CD14-positive monocyte (primary cell): ENCODE measurements at regions not wholly inside any gene's neighbourhood (a gene's known extent, or its start where the extent isn't known, plus 50 kb on each side); places are given as distances from the start of the nearest gene placed in this dataset.

ENCODE experiments used
- DNase-seq, 3 donors: peaks; one replicate each; pipeline ENCODE4 v3.0.0-alpha.2; 2011 to 2022
- H2AFZ ChIP-seq: 2 replicates; pipeline ENCODE4 v1.6.0; 2012; ENCODE audit warnings: mild to moderate bottlenecking, low read depth, low read length, inconsistent platforms; ENCODE audit not compliant: insufficient read depth, poor library complexity, severe bottlenecking
- H3K27ac ChIP-seq, 2 donors: 1 replicate in 1 of 2; 2 replicates in 1 of 2; pipeline ENCODE4 v1.5.1; 2012 to 2013; ENCODE audit warnings: low read length in 2 of 2, control low read depth in 1 of 2, inconsistent platforms in 1 of 2, low read depth in 1 of 2, mild to moderate bottlenecking in 1 of 2
- H3K27me3 ChIP-seq, 2 donors: one replicate each; pipeline versions ENCODE4 v1.6.0 to v1.6.1; 2011 to 2013; ENCODE audit warnings: low read length in 2 of 2; ENCODE audit not compliant: control insufficient read depth in 2 of 2, insufficient read depth in 2 of 2
- H3K36me3 ChIP-seq, 2 donors: replicated peaks in 1 of 2; 1 replicate in 1 of 2; 2 replicates in 1 of 2; pipeline versions ENCODE4 v1.5.1 to v1.6.1; 2012 to 2013; ENCODE audit warnings: low read length in 2 of 2, control low read depth in 1 of 2, inconsistent platforms in 1 of 2, mild to moderate bottlenecking in 1 of 2; ENCODE audit not compliant: insufficient read depth in 2 of 2, control insufficient read depth in 1 of 2
- H3K4me1 ChIP-seq, 2 donors: 1 replicate in 1 of 2; 2 replicates in 1 of 2; pipeline versions ENCODE4 v1.5.1 to v1.6.1; 2012 to 2013; ENCODE audit warnings: low read length in 2 of 2, control low read depth in 1 of 2, inconsistent platforms in 1 of 2, mild to moderate bottlenecking in 1 of 2, moderate library complexity in 1 of 2; ENCODE audit not compliant: insufficient read depth in 2 of 2, control insufficient read depth in 1 of 2
- H3K4me2 ChIP-seq: replicated peaks from 2 replicates; pipeline ENCODE3; 2012; ENCODE audit warnings: low read length, moderate library complexity, mild to moderate bottlenecking; ENCODE audit not compliant: poor library complexity, severe bottlenecking; ENCODE audit errors: extremely low read depth
- H3K4me3 ChIP-seq, 3 experiments: fragments of 200-600 bp in 1 of 3; sonication (generic) in 1 of 3; replicated peaks in 1 of 3; 1 replicate in 2 of 3; 2 replicates in 1 of 3; pipeline ENCODE4 v1.5.1; 2011 to 2013; ENCODE audit warnings: low read length in 3 of 3, mild to moderate bottlenecking in 3 of 3, control low read depth in 2 of 3, low read depth in 2 of 3, inconsistent platforms in 1 of 3, moderate library complexity in 1 of 3
- H3K79me2 ChIP-seq: 2 replicates; pipeline ENCODE4 v1.6.0; 2012; ENCODE audit warnings: mild to moderate bottlenecking, control low read depth, inconsistent platforms, low read length, moderate library complexity; ENCODE audit not compliant: insufficient read depth
- H3K9ac ChIP-seq: 2 replicates; pipeline ENCODE4 v1.6.0; 2017; ENCODE audit warnings: low read length, mild to moderate bottlenecking; ENCODE audit not compliant: insufficient read depth, poor library complexity, severe bottlenecking
- H3K9me3 ChIP-seq, 2 donors: replicated peaks in 1 of 2; 1 replicate in 1 of 2; 2 replicates in 1 of 2; pipeline versions ENCODE4 v1.5.1 to v1.6.1; 2012 to 2013; ENCODE audit warnings: low read length in 2 of 2, control low read depth in 1 of 2; ENCODE audit not compliant: control insufficient read depth in 1 of 2, insufficient read depth in 1 of 2
- H4K20me1 ChIP-seq: 2 replicates; pipeline ENCODE4 v1.6.0; 2012; ENCODE audit warnings: mild to moderate bottlenecking, low read length, control low read depth, moderate library complexity; ENCODE audit not compliant: insufficient read depth
- H3K27ac Mint-ChIP-seq, 7 donors: one replicate each; pipeline ENCODE4 v1.8.0; 2020; ENCODE audit warnings: mild to moderate bottlenecking in 7 of 7, mixed read lengths in 7 of 7, moderate library complexity in 6 of 7, inconsistent platforms in 2 of 7
- H3K27me3 Mint-ChIP-seq, 3 donors: one replicate each; pipeline ENCODE4 v1.8.0; 2021 to 2022; ENCODE audit warnings: low read depth in 3 of 3, mild to moderate bottlenecking in 3 of 3, mixed read lengths in 3 of 3, moderate library complexity in 3 of 3, inconsistent platforms in 1 of 3
- H3K36me3 Mint-ChIP-seq, 2 donors: one replicate each; pipeline ENCODE4 v1.8.0; 2020; ENCODE audit warnings: mixed read lengths in 2 of 2, inconsistent platforms in 1 of 2, mild to moderate bottlenecking in 1 of 2
- H3K4me1 Mint-ChIP-seq: one replicate; pipeline ENCODE4 v1.8.0; 2020; ENCODE audit warnings: mild to moderate bottlenecking, mixed read lengths
- H3K4me3 Mint-ChIP-seq, 2 donors: one replicate each; pipeline ENCODE4 v1.8.0; 2020; ENCODE audit warnings: mild to moderate bottlenecking in 2 of 2, mixed read lengths in 2 of 2, moderate library complexity in 1 of 2
- H3K9me3 Mint-ChIP-seq, 7 donors: one replicate each; pipeline ENCODE4 v1.8.0; 2020 to 2022; ENCODE audit warnings: mixed read lengths in 7 of 7, mild to moderate bottlenecking in 6 of 7, moderate library complexity in 6 of 7, inconsistent platforms in 2 of 7
- CTCF ChIP-seq: fragments of 200-600 bp; IDR thresholded peaks from one replicate; pipeline ENCODE4 v1.8.0; 2022; ENCODE audit warnings: antibody characterized with exemption, mild to moderate bottlenecking
- WGBS: methylation state at CpG from one replicate; pipeline ENCODE4 v1.1.5; 2013; ENCODE audit warnings: missing lambda C conversion rate; ENCODE audit not compliant: insufficient coverage; 5-methylcytosine and 5-hydroxymethylcytosine counted together
- intact Hi-C, 2 donors: fragments of 100-400 bp; cut with micrococcal nuclease; formaldehyde crosslinking; loops; one replicate each; pipeline versions ENCODE4 v1.15.0 to v1.15.1; 2023

DNA sequence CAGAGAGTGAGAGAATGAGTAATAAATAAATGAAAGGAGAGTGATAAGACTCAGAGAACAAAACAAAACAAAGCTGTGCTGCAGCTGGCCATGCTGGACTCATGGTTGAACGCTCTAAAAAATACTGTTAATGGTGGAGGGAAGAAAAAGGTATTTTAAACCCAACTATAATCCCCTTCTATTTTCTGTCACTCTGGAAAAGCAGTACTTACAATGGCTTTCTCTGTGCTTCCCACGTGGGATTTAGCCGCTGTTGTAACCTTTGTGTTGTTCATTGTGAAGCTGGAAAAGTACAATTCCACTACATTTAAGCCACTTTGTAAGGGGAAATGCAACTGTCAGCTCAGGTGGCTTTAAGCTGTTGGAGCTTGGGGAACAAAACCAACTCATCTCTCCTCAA, 917.7 kb downstream of the IGSF11 start:
- Histone ChIP-seq H3K27ac (no peak overlapping the region), H3K36me3 (no peaks in the 10 kb centered on the region), H3K4me2 (no peak overlapping the region), H3K9me3 (no peaks in the 10 kb centered on the region), H3K79me2 (no peaks in the 10 kb centered on the region), H2AFZ (no peak overlapping the region), H3K4me3 (no peak overlapping the region), H3K27me3 (no peaks in the 10 kb centered on the region), H4K20me1 (no peaks in the 10 kb centered on the region), H3K4me1 (no peaks in the 10 kb centered on the region), H3K9ac (no peak overlapping the region)
- intact Hi-C loops: no loop called here
- DNase-seq: no peak
- no peak overlapping the region for H3K4me3 Mint-ChIP-seq
- no CpG with 5 or more reads among the region's 3 CpGs for whole genome bisulfite sequencing
- no peaks in the 10 kb centered on the region for H3K4me1 Mint-ChIP-seq
- H3K36me3 Mint-ChIP-seq: no peaks in the 10 kb centered on the region
- H3K27ac Mint-ChIP-seq: no peak overlapping the region
- no peak for TF ChIP-seq CTCF
- H3K9me3 Mint-ChIP-seq: peaks cover 0 to 4% (median 0%) of the 10 kb centered on the region in 7 donors
- H3K27me3 Mint-ChIP-seq: no peaks in the 10 kb centered on the region

GRCh38 chr3:118126751-118127150, 907.9 kb downstream of the IGSF11 start:
- no CpG with 5 or more reads among the region's 2 CpGs for WGBS
- Mint-ChIP-seq H3K4me1 (no peaks in the 10 kb centered on the region), H3K36me3 (no peaks in the 10 kb centered on the region), H3K4me3 (no peak overlapping the region), H3K27me3 (peaks cover 0 to 4% (median 0%) of the 10 kb centered on the region in 3 donors), H3K27ac (no peak overlapping the region), H3K9me3 (peaks cover 0 to 2% (median 0%) of the 10 kb centered on the region in 7 donors)
- Histone ChIP-seq H3K9me3 (no peaks in the 10 kb centered on the region), H3K27ac (no peak overlapping the region), H3K36me3 (no peaks in the 10 kb centered on the region), H3K79me2 (no peaks in the 10 kb centered on the region), H3K9ac (no peak overlapping the region), H3K4me1 (no peaks in the 10 kb centered on the region), H2AFZ (no peak overlapping the region), H3K4me2 (no peak overlapping the region), H4K20me1 (no peaks in the 10 kb centered on the region), H3K4me3 (no peak overlapping the region), H3K27me3 (no peaks in the 10 kb centered on the region)
- no peak for DNase-seq
- intact Hi-C loops: no loop called here
- TF ChIP-seq CTCF: no peak
